ENCODE measurements at regions not wholly inside any gene's neighbourhood (a gene's known extent, or its start where the extent isn't known, plus 50 kb on each side); places are given as distances from the start of the nearest gene placed in this dataset.

- no peak overlapping the region for H3K27ac ChIP-seq
- DNase-seq (ENCODE audit: low spot score), result no peak
These were observed 378.3 kb downstream of the ETS1 start for GRCh38 chr11:128209138-128209435.

DNA sequence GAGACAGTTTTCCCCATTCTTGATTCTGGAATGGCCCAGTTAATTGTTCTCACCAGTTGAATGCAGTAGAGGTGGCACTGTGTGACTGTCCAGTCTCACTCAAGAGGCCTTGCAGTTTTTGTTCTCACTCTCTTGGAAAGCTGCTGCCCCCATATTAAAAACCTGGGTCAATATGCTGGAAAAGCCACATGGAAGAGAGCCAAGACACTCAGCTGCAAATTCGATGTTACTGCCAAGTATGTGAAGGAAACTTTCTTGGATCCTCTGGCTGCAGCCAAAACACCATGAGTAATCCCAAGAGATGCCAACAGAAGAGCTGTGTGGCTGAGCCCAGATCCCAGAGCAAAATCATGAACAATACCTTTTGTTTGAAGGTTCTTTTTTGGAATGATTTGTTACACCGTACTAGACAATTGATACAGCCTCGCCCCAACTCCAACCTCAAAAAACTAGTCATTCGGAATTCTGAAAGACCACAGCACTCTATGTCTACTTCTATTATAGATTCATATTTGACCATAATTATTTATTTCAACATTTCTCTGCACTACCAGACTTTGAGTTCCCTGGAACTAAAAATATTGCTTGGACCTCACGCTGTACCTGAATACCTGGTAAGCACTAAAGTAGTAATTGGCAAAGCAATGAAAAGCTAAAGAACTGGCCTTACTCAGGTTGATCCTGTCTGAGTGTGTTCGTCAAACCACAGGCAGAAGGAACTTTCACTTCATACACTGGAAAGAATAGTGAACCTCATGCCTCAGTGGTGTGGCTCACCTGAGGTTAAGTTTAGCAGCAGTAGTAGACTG is 378.8 kb downstream of the ETS1 start:
- H3K27ac ChIP-seq, result no peak overlapping the region
- DNase-seq (ENCODE audit: low spot score), result peak; percentile 5
- no peak overlapping the region for H3K4me3 ChIP-seq

More at GRCh38 chr11:128209138-128209435, 378.3 kb downstream of the ETS1 start:
- Histone ChIP-seq H3K9me3 (no peaks in the 10 kb centered on the region), H3K4me3 (no peak overlapping the region), H3K27me3 (replicated peaks; ENCODE audit: insufficient read depth) (no peaks in the 10 kb centered on the region), H3K4me1 (replicated peaks) (no peaks in the 10 kb centered on the region), H3K36me3 (no peaks in the 10 kb centered on the region)
- intact Hi-C loops (cut with DNase I), result no loop called here
- TF ChIP-seq, protein P1, sequence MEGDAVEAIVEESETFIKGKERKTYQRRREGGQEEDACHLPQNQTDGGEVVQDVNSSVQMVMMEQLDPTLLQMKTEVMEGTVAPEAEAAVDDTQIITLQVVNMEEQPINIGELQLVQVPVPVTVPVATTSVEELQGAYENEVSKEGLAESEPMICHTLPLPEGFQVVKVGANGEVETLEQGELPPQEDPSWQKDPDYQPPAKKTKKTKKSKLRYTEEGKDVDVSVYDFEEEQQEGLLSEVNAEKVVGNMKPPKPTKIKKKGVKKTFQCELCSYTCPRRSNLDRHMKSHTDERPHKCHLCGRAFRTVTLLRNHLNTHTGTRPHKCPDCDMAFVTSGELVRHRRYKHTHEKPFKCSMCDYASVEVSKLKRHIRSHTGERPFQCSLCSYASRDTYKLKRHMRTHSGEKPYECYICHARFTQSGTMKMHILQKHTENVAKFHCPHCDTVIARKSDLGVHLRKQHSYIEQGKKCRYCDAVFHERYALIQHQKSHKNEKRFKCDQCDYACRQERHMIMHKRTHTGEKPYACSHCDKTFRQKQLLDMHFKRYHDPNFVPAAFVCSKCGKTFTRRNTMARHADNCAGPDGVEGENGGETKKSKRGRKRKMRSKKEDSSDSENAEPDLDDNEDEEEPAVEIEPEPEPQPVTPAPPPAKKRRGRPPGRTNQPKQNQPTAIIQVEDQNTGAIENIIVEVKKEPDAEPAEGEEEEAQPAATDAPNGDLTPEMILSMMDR (IDR thresholded peaks at IDR 0.05), result no peak
- no peak for TF ChIP-seq POLR2AphosphoS5 (IDR thresholded peaks at IDR 0.05)
- TF ChIP-seq POLR2A (IDR thresholded peaks at IDR 0.05), result no peak

GRCh38 chr11:128207861-128208321 is 379.5 kb downstream of the ETS1 start:
- Histone ChIP-seq H3K27ac (no peak overlapping the region), H3K27me3 (replicated peaks; ENCODE audit: insufficient read depth) (no peaks in the 10 kb centered on the region), H3K9me3 (no peaks in the 10 kb centered on the region), H3K4me3 (no peak overlapping the region), H3K4me1 (replicated peaks) (no peaks in the 10 kb centered on the region), H3K36me3 (no peaks in the 10 kb centered on the region)
- DNase-seq (ENCODE audit: low spot score), result no peak
- intact Hi-C loops (cut with DNase I), result no loop called here
- TF ChIP-seq, protein P1 (IDR thresholded peaks at IDR 0.05), result no peak
- TF ChIP-seq POLR2AphosphoS5 (IDR thresholded peaks at IDR 0.05) (no peak), POLR2A (IDR thresholded peaks at IDR 0.05) (no peak)
- 81% methylated on average over 3 of the region's 3 CpGs for WGBS

More for the DNA sequence above, 378.8 kb downstream of the ETS1 start:
- intact Hi-C loops (cut with DNase I), result no loop called here
- Histone ChIP-seq H3K4me1 (replicated peaks) (no peaks in the 10 kb centered on the region), H3K27me3 (replicated peaks; ENCODE audit: insufficient read depth) (no peaks in the 10 kb centered on the region), H3K36me3 (no peaks in the 10 kb centered on the region), H3K9me3 (no peaks in the 10 kb centered on the region)
- TF ChIP-seq POLR2A (IDR thresholded peaks at IDR 0.05), result no peak
- TF ChIP-seq, protein P1 (IDR thresholded peaks at IDR 0.05), result no peak
- no peak for TF ChIP-seq POLR2AphosphoS5 (IDR thresholded peaks at IDR 0.05)
- 35% methylated on average over 6 of the region's 6 CpGs for WGBS

DNA sequence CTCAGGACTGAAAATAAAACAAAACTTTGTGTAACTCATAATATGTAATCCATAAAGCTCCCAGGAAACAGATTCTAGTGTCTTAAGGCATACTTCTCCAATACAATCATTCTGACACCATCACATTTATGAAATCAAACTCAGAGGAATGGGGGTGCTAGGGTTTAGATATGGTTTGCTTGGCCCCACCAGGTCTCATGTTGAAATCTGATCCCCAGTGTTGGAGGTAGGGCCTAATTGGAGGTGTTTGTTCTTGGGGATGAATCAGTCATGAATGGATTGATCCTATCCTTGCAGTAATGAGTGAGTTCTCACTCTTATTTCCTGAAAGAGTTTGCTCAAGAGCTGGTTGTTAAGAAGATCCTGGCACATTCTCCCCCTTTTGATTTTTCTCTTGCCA is 380.9 kb downstream of the ETS1 start:
- Histone ChIP-seq H3K9me3 (no peaks in the 10 kb centered on the region), H3K4me1 (replicated peaks) (no peaks in the 10 kb centered on the region), H3K36me3 (no peaks in the 10 kb centered on the region), H3K27me3 (replicated peaks; ENCODE audit: insufficient read depth) (no peaks in the 10 kb centered on the region), H3K27ac (no peak overlapping the region), H3K4me3 (no peak overlapping the region)
- DNase-seq (ENCODE audit: low spot score), result no peak
- intact Hi-C loops (cut with DNase I), result no loop called here
- TF ChIP-seq POLR2AphosphoS5 (IDR thresholded peaks at IDR 0.05) (no peak), POLR2A (IDR thresholded peaks at IDR 0.05) (no peak)
- TF ChIP-seq, protein P1 (IDR thresholded peaks at IDR 0.05), result no peak

DNA sequence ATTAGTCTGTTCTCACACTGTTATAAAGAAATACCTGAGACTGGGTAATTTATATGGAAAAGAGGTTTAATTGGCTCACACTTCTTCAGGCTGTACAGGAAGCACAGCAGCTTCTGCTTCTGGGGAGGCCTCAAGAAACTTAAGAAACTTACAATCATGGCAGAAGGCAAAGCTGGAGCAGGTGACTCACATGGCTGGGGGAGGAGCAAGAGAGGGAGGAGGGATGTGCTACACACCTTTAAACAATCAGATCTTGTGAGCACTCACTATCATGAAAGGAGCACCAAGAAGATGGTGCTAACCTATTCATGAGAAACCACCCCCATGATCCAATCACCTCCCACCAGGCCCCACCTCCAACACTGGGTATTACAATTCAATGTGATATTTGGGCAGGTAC is 381.6 kb downstream of the ETS1 start:
- no peaks in the 10 kb centered on the region for H3K4me1 ChIP-seq (replicated peaks)
- H3K9me3 ChIP-seq, result no peaks in the 10 kb centered on the region
- no peak overlapping the region for H3K27ac ChIP-seq
- no peaks in the 10 kb centered on the region for H3K27me3 ChIP-seq (replicated peaks; ENCODE audit: insufficient read depth)
- no peak overlapping the region for H3K4me3 ChIP-seq
- DNase-seq (ENCODE audit: low spot score), result no peak
- no peaks in the 10 kb centered on the region for H3K36me3 ChIP-seq
- intact Hi-C loops (cut with DNase I), result no loop called here
- TF ChIP-seq, protein P1 (IDR thresholded peaks at IDR 0.05), result no peak

All from prostate gland (tissue), 2 donors.